Epithelial cell of proximal tubule (primary cell): ENCODE measurements at regions not wholly inside any gene's neighbourhood (a gene's known extent, or its start where the extent isn't known, plus 50 kb on each side); places are given as distances from the start of the nearest gene placed in this dataset.

Experiments used
- DNase-seq: peaks from one replicate; pipeline ENCODE4 v3.0.0-alpha.2; 2011; ENCODE audit warnings: low read depth
- H3K4me3 ChIP-seq: 2 replicates; pipeline ENCODE4 v1.5.1; 2011; ENCODE audit warnings: low read depth, mild to moderate bottlenecking, low read length
- TF ChIP-seq, protein P1 (sequence below): conservative IDR thresholded peaks from 2 replicates; pipeline ENCODE4 v1.5.1; 2012; ENCODE audit warnings: low read depth, mild to moderate bottlenecking, low read length

DNA sequence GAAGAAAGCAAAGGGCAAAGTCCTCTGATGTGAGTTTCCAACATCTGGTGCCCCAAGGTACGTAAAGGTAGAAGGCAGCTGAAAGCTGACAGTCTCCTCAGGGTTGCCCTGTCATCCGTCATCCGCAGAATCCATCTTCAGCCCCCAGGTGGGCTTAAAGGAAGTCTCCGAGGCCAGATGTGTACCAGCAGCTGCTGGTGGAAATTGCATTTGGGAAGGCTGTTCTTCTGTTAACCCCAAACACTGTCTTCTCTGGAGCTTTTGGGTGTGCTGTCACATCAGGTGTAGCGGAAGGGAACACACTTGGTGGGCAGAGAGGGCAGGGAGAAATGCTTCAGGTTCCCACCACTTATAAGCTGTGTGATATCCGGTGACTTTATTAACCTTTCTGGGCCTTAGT, 310.0 kb upstream of the GATB start:
- TF ChIP-seq, protein P1, sequence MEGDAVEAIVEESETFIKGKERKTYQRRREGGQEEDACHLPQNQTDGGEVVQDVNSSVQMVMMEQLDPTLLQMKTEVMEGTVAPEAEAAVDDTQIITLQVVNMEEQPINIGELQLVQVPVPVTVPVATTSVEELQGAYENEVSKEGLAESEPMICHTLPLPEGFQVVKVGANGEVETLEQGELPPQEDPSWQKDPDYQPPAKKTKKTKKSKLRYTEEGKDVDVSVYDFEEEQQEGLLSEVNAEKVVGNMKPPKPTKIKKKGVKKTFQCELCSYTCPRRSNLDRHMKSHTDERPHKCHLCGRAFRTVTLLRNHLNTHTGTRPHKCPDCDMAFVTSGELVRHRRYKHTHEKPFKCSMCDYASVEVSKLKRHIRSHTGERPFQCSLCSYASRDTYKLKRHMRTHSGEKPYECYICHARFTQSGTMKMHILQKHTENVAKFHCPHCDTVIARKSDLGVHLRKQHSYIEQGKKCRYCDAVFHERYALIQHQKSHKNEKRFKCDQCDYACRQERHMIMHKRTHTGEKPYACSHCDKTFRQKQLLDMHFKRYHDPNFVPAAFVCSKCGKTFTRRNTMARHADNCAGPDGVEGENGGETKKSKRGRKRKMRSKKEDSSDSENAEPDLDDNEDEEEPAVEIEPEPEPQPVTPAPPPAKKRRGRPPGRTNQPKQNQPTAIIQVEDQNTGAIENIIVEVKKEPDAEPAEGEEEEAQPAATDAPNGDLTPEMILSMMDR, result no peak
- no peak for DNase-seq
- H3K4me3 ChIP-seq, result no peak overlapping the region

DNA sequence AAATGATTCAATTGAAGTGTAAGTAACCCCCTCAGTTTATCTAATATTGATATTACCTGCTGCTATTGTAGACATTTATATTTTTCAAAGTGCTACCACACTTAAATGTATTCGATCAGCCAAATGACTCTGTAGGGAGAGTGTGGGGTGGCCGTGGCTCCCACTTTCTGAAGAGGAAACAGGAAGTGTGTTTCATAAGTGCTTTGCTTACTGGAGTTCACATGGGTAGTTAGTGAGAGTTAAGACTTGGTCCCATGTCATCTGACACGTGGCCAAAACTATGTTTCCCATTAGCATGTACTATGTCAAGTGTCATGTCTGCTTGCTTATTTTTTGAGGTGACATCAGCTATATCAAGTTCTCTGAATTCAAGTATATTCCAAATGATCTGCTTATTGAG, 308.1 kb upstream of the GATB start:
- TF ChIP-seq, protein P1, result no peak
- no peak for DNase-seq
- no peak overlapping the region for H3K4me3 ChIP-seq

DNA sequence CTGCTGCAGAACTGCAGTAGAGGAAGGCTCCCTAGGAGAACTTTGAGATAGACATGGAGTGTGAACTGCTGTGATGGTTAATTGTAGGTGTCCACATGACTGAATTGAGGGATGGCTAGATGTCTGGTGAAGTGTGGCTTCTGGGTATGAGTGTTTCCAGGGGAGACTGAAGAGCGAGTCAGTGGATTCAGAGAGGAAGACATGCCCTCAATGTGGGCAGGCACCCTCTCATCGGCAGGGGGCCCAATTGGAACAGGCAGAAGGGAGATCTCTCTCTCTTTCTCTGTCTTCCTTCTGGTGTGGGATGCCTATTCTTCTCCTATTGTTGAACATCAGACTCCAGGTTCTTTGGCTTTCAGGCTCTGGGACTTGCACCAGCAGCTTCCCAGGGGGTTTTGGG, 304.7 kb upstream of the GATB start:
- H3K4me3 ChIP-seq, result no peak overlapping the region
- DNase-seq, result no peak
- TF ChIP-seq, protein P1, result no peak

DNA sequence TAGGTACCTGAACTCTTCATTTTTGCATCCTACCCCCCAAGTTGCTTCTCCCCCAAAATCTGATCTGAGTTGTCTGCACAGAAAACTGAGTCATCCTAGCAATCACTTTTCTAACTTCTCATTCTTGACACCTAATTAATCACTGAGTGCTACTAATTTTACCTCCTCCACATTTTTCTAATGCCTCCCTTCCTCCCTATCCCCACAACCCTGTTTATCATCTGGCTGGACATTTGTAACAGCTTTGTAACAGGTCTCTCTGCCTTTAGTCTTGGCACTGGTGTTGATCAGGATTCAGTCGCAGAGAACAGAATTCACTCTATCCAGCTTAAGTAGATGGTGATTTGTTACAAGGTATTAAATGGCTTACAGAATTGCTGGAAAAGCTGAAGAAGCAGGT, 303.9 kb upstream of the GATB start:
- DNase-seq, result no peak
- TF ChIP-seq, protein P1, result no peak
- no peak overlapping the region for H3K4me3 ChIP-seq

DNA sequence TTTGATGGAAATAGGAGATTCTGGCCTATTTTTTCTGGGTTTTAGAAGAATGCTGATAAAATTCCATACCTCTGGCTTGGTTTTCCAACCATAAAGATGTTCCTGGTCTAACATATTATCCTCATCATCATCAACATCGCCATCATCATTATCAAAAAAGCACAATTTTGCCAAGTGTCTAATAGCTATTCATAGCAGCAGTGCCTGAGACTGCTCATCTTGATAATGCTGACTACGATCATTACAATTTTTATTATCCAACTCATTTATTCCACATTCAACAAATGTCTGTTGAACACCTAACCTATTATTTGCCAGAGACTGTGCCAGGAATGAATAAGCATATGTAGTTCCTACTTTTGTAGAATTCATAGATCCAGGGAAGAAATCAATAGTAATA, 303.5 kb upstream of the GATB start:
- TF ChIP-seq, protein P1, result no peak
- no peak for DNase-seq
- no peak overlapping the region for H3K4me3 ChIP-seq

DNA sequence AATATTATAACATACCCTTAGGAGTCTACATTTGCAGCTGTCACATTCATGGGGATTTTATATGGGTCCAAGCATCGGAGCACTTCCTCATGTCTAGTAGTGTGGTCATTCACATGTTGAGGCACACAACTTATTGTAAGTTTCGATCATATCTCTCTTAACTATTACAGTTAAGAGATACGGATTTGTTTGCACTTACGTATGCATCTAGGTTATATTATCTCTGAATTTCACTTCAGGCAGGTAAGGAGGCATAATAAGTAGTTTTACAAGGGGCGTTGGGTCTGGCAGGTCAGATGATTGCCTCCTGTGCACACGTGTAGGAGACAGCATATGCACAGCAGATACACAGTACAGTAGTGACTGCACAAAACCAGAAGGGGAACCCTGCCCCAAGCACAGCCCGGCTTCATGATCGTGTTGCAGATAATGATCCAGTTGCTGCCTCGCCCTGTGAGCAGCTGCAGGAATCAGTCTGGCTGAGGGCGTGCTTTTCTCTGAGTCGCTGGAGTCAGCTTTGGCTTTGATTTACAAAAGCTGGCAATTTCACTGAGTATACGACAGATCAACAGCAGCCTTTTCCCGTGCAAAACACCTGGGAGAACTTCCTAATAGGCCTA, 302.9 kb upstream of the GATB start:
- TF ChIP-seq, protein P1, result no peak
- H3K4me3 ChIP-seq, result no peak overlapping the region
- DNase-seq, result no peak

DNA sequence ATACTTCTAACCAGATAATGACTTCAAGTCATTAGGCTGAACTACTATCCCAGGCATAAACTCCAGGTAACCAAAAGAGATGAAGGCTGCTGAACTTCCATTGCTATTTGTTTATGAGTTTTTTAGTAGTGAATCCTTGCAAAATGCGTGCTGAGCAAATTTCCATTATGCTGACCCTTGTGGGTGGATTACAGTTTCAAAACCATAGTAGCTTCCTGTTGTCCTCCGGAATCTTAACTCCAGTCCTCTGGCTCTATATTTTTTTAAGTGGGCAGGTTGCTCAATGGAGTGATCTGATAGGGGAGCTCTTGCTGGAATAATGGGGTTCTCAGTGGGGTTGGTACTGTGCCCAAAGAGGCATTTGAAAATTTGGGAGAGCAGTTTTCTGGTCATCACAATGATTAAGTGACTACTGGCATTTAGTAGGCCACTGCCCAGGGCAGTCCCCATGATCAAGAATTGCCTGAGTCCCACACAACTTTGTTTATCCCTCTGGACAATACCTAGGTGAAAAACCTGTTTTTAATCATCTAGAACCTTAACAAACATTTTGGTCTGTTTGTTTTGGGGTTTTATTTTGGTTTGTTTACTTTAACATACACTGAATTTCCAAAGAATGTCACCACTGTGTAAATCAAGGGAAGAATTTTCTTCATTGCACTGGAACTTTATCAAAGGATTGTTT, 302.3 kb upstream of the GATB start:
- no peak for DNase-seq
- no peak overlapping the region for H3K4me3 ChIP-seq
- TF ChIP-seq, protein P1, result no peak
